Right lung (tissue), 2 donors: ENCODE measurements at regions not wholly inside any gene's neighbourhood (a gene's known extent, or its start where the extent isn't known, plus 50 kb on each side); places are given as distances from the start of the nearest gene placed in this dataset.

Experiments used
- DNase-seq, 2 donors: peaks; one replicate each; pipeline ENCODE4 v3.0.0-alpha.2; 2013

GRCh38 chr4:122034619-122035018, 82.8 kb upstream of the TRPC3 start:
- DNase-seq, result no peak

GRCh38 chr4:122027203-122027602, 75.3 kb upstream of the TRPC3 start:
- no peak for DNase-seq

- DNase-seq, result no peak
These were observed 65.4 kb upstream of the TRPC3 start for GRCh38 chr4:122017296-122017695.

- DNase-seq, result no peak
These were observed 63.3 kb upstream of the TRPC3 start for GRCh38 chr4:122015203-122015602.

GRCh38 chr4:122012735-122013134, 60.9 kb upstream of the TRPC3 start:
- DNase-seq, result no peak

GRCh38 chr4:122010610-122011009, 58.8 kb upstream of the TRPC3 start:
- no peak for DNase-seq

GRCh38 chr4:122009524-122009923, 57.7 kb upstream of the TRPC3 start:
- no peak for DNase-seq

GRCh38 chr4:122007016-122007415, 55.2 kb upstream of the TRPC3 start:
- DNase-seq, result no peak

- DNase-seq, result peak in 1 of 2 donors; percentile 23
These were observed 53.4 kb upstream of the TRPC3 start for GRCh38 chr4:122005064-122005755.

GRCh38 chr4:122003335-122003734, 51.5 kb upstream of the TRPC3 start:
- no peak for DNase-seq
